ENCODE measurements at regions not wholly inside any gene's neighbourhood (a gene's known extent, or its start where the extent isn't known, plus 50 kb on each side); places are given as distances from the start of the nearest gene placed in this dataset.

DNA sequence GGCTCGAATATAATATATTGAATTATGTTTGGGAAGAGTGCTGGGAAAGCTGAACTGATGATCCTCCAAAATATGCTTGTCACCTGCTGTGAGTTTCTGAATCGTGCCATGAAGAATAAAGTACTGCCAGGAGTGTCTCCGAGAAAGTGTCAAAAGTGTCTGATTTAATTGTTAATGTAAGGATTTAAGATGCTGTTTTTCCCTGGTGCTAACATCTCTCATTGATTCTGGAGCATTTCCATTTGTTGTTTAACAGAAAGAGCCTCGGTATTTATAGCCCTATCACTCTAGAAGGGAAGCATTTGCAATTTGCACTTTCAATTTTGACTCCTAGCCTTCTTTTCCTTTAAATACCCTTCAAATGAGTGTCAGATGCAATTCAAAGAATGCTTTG is 342.2 kb downstream of the RND3 start:
- no peak overlapping the region for H3K4me3 ChIP-seq (ENCODE audit: low read depth in 2 of 2, low read length in 1 of 2)
- H3K9me3 ChIP-seq, result no peaks in the 10 kb centered on the region
- H3K4me1 ChIP-seq (ENCODE audit: control insufficient read depth in 1 of 2, insufficient read depth in 2 of 2, low read depth in 1 of 2, low read length in 1 of 2), result peaks cover 0 to 30% of the 10 kb centered on the region in 2 experiments; a peak in 2 of 4 replicates
- no peak overlapping the region for H3K4me2 ChIP-seq
- no peaks in the 10 kb centered on the region for H3K79me2 ChIP-seq (ENCODE audit: insufficient read depth)
- WGBS (ENCODE audit: low lambda C conversion rate), result 96% methylated on average over 4 of the region's 4 CpGs
- H3K27ac ChIP-seq (ENCODE audit: low read depth in 2 of 2, low read length in 1 of 2), result 0 out of 4 replicates have a peak overlapping the region, but pooled peaks of 1 of the 2 experiments have one; percentile 34
- POLR2A ChIA-PET, result no interaction called here
- H2AFZ ChIP-seq (ENCODE audit: low read depth), result no peak overlapping the region
- TF ChIP-seq FOXJ3 (CRISPR knock-in tag; IDR thresholded peaks at IDR 0.05), result no peak
- TF ChIP-seq TAF1 (IDR thresholded peaks at IDR 0.05; ENCODE audit: borderline replicate concordance, low read depth, low read length), result no peak
- TF ChIP-seq MXI1 (IDR thresholded peaks at IDR 0.05; ENCODE audit: low read depth, low read length), result no peak
- TF ChIP-seq RAD21 (IDR thresholded peaks at IDR 0.05; ENCODE audit: low read length), result no peak
- TF ChIP-seq GABPA (IDR thresholded peaks at IDR 0.05; ENCODE audit: low read depth), result no peak
- TF ChIP-seq, protein P1, sequence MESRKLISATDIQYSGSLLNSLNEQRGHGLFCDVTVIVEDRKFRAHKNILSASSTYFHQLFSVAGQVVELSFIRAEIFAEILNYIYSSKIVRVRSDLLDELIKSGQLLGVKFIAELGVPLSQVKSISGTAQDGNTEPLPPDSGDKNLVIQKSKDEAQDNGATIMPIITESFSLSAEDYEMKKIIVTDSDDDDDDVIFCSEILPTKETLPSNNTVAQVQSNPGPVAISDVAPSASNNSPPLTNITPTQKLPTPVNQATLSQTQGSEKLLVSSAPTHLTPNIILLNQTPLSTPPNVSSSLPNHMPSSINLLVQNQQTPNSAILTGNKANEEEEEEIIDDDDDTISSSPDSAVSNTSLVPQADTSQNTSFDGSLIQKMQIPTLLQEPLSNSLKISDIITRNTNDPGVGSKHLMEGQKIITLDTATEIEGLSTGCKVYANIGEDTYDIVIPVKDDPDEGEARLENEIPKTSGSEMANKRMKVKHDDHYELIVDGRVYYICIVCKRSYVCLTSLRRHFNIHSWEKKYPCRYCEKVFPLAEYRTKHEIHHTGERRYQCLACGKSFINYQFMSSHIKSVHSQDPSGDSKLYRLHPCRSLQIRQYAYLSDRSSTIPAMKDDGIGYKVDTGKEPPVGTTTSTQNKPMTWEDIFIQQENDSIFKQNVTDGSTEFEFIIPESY (IDR thresholded peaks at IDR 0.05; ENCODE audit: borderline replicate concordance, low read depth), result no peak
- TF ChIP-seq EP300 (IDR thresholded peaks at IDR 0.05; ENCODE audit: borderline replicate concordance in 1 of 2, low read depth in 1 of 2, low read length in 1 of 2), result no peak
- TF ChIP-seq, protein P2, sequence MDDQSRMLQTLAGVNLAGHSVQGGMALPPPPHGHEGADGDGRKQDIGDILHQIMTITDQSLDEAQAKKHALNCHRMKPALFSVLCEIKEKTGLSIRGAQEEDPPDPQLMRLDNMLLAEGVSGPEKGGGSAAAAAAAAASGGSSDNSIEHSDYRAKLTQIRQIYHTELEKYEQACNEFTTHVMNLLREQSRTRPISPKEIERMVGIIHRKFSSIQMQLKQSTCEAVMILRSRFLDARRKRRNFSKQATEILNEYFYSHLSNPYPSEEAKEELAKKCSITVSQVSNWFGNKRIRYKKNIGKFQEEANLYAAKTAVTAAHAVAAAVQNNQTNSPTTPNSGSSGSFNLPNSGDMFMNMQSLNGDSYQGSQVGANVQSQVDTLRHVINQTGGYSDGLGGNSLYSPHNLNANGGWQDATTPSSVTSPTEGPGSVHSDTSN (IDR thresholded peaks at IDR 0.05), result no peak
- H3K9ac ChIP-seq, result no peak overlapping the region
- H3K36me3 ChIP-seq (replicated peaks in 1 of 2; ENCODE audit: control insufficient read depth in 1 of 2, insufficient read depth in 2 of 2, low read length in 1 of 2), result no peaks in the 10 kb centered on the region
- H3F3A ChIP-seq (replicated peaks; ENCODE audit: insufficient read depth), result peaks cover 28% of the 10 kb centered on the region
- no peak for DNase-seq
- CTCF ChIA-PET, result no interaction called here
- H4K20me1 ChIP-seq (ENCODE audit: insufficient read depth), result no peaks in the 10 kb centered on the region
- no peaks in the 10 kb centered on the region for H3K9me2 ChIP-seq
- no peaks in the 10 kb centered on the region for H3K27me3 ChIP-seq (ENCODE audit: insufficient read depth)

DNA sequence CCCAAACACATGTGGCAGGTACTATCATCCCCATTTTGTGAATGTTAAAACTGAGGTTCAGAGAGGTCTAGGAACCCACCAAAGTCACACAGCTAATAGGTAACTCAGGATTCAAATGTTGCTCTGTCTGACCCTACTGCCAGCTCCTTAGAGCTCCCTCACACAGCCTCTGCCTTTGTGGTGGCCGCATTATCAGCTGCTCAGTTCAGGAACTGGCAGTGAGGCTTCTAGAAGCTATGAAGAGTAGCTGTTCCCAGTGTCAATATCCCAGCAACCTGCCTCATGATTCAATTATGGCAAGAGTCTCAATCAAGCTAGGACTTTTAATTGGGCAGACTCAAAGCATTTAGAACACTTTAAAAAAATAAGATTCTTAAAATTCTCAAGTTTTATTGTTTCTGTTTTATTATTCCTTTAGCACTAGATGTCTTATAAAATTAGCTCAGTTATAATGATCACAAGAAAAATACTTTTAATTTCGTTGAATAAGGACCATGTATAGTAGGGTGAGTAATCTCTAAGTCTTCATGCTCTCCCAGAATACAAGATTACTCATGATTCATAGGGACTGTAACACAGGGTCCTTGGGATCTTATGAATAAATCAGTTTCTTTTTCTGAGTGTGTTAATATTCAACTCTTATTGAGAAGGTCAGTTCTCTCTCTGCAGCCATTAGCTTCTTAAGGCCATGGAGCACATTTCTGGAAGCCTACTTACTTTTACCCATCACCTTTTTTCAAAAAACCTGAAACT is 342.7 kb downstream of the RND3 start:
- ChIA-PET CTCF (interaction anchor here (0.6 kb wide), 1 partner anchor 360 kb away, joined by 3 read pairs; no protein-coding TSS in a partner anchor), POLR2A (no interaction called here)
- Histone ChIP-seq H3K36me3 (replicated peaks in 1 of 2; ENCODE audit: control insufficient read depth in 1 of 2, insufficient read depth in 2 of 2, low read length in 1 of 2) (no peaks in the 10 kb centered on the region), H3K4me3 (ENCODE audit: low read depth in 2 of 2, low read length in 1 of 2) (no peak overlapping the region), H3K4me1 (ENCODE audit: control insufficient read depth in 1 of 2, insufficient read depth in 2 of 2, low read depth in 1 of 2, low read length in 1 of 2) (peaks cover 0 to 30% of the 10 kb centered on the region in 2 experiments; a peak in 2 of 4 replicates), H3K9ac (no peak overlapping the region), H3K79me2 (ENCODE audit: insufficient read depth) (no peaks in the 10 kb centered on the region), H4K20me1 (ENCODE audit: insufficient read depth) (no peaks in the 10 kb centered on the region), H3K9me2 (no peaks in the 10 kb centered on the region), H3F3A (replicated peaks; ENCODE audit: insufficient read depth) (peaks cover 28% of the 10 kb centered on the region), H3K27ac (ENCODE audit: low read depth in 2 of 2, low read length in 1 of 2) (peak overlapping the region in 1 of 2 experiments; percentile 34; a peak in 1 of 4 replicates), H3K4me2 (no peak overlapping the region), H2AFZ (ENCODE audit: low read depth) (no peak overlapping the region), H3K9me3 (no peaks in the 10 kb centered on the region), H3K27me3 (ENCODE audit: insufficient read depth) (no peaks in the 10 kb centered on the region)
- WGBS (ENCODE audit: low lambda C conversion rate), result 55% methylated on average over 2 of the region's 2 CpGs
- no peak for DNase-seq
- TF ChIP-seq JUND (IDR thresholded peaks at IDR 0.05), result peak; percentile 26; the same call in 1 of the 2 replicates
- peak; percentile 45; the same call in 1 of the 2 replicates for TF ChIP-seq FOSL2 (IDR thresholded peaks at IDR 0.05; ENCODE audit: borderline replicate concordance, low read depth)
- TF ChIP-seq, protein P3, sequence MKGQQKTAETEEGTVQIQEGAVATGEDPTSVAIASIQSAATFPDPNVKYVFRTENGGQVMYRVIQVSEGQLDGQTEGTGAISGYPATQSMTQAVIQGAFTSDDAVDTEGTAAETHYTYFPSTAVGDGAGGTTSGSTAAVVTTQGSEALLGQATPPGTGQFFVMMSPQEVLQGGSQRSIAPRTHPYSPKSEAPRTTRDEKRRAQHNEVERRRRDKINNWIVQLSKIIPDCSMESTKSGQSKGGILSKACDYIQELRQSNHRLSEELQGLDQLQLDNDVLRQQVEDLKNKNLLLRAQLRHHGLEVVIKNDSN (IDR thresholded peaks at IDR 0.05; ENCODE audit: borderline replicate concordance, low read depth), result no peak
- TF ChIP-seq NRF1 (IDR thresholded peaks at IDR 0.05; ENCODE audit: low read depth, low read length), result no peak
